HG03135 (cell line): ENCODE measurements at regions not wholly inside any gene's neighbourhood (a gene's known extent, or its start where the extent isn't known, plus 50 kb on each side); places are given as distances from the start of the nearest gene placed in this dataset.
"Not testable (repeated sequence)": the region's sequence is repeated elsewhere in the genome, so short reads cannot be mapped to it uniquely, and the experiment has no call there.

Experiments
- ATAC-seq: cut with Tn5 transposase; IDR thresholded peaks from one replicate; pipeline ENCODE4 v1.9.1; 2021; ENCODE audit warnings: mild to moderate bottlenecking, moderate library complexity; ENCODE audit not compliant: unreplicated experiment

GRCh38 chr4:175033162-175033561, 115.0 kb downstream of the ADAM29 start:
- no peak for ATAC-seq

- no peak for ATAC-seq
These were observed 115.8 kb downstream of the ADAM29 start for GRCh38 chr4:175034007-175034406.

- no peak for ATAC-seq
These were observed 117.0 kb downstream of the ADAM29 start for GRCh38 chr4:175034986-175035705.

DNA sequence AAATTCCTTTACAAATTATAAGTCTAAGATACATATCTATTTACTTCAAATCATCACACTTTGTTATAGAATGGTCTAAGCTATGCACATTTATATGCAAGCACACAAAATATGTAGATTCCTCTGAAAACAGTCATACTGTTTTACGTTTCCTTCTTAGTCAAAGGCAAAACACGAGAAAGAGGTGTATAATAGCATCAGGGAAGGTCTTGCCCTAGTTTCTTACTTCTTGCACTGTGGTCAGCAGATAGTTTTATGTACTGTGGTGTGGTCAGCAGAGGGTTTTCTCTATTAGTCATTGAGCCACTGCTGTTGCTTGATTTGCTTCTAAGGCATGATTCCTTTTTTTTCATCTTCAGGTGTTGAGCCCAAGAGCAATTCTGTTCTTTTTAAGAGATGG, 117.7 kb downstream of the ADAM29 start:
- no peak for ATAC-seq

GRCh38 chr4:175048111-175048784, 130.1 kb downstream of the ADAM29 start:
- ATAC-seq, result no peak

DNA sequence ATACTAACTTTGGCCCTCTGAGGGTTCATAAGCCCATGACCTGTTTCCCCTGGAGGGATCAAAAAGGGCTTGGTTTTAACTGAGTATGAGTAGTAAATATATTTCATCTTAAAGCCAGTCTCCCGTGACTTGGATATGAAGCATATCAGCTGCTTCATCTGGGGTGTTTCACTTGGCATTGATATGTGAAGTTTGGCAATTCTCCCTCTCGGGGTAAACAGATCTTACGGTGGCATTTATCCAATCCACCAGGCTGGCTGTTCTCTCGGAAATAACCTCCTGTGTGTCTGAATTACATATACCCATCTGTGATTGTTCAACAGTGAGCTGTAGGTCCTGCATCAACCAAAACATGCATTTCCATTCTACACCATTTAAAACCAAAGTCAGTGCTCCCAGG, 130.7 kb downstream of the ADAM29 start:
- no peak for ATAC-seq

DNA sequence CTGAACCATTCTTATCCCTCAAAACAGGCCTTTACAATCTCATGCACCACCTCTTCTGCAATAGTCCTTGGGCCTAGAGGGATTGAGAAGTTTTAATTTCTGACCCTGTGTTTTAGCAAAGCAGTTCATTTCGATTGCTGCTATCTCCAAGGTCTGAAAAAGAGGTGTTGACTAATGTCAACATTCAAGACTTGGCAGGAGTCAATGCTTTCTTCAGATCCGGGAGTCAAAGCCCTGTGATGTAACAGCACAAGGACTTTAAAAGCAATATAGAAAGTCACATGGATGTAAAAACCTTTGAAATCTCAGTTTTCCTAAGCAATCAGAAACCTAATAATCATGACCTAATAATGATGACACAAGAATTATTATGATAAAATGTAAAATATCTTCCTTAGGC, 133.8 kb downstream of the ADAM29 start:
- ATAC-seq, result no peak

DNA sequence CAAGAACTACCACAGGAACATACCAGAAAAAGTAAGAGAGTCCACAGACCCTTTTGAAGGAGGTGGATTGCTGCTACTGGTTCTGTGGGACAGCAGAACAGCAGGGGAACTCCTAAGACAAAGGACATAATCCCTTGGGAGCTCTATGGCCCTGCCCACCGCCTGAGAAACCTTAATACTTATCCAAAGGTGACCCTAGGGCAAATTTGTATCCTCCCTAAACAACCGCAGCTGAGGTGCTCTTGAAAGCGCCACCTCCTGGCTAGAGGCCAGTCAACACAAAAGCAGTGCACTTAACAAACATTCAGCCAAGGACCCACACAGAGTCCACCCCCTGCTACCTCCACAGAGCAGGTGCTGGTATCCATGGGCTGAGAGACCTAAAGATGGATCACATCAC, 136.8 kb downstream of the ADAM29 start:
- ATAC-seq, result no peak

DNA sequence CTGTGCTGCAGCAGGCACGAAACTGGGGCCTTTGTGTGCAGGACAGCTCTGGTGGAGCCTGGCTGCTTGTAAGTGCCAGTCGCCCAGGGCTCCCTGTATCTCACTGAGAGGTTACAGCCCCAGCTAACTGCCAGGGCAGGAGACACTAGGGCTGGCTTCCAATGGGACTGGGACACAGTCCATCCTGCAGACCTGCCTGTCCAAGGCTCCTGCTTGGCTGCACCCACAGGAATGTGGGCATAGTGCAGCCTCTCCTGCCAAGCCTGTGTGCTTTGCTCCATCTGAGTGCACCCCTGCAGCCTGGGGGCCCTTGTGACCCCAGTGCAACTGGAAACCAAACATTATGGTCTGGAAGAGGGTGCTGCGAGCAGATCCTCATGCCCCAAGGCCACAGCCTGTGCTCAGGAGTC, 144.0 kb downstream of the ADAM29 start:
- no peak for ATAC-seq

DNA sequence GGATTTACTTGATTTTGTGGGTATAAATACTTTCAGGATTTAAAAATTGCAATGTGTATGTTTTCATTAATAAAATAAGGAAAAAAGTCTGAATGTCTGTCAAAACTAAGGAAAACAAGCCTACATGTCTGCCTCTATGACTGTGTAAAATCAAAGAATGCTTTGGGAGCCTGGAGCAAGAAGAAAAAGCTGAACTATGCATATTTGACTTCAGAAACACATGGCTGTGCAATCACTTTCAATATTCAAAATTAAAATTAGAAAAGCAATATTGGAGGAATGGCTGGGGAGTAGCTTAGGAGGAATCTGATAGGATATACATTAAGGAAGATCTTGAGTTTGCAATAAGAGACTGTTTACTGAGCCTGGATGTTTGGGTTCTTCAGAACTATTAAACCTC, 147.1 kb downstream of the ADAM29 start:
- ATAC-seq, result no peak

DNA sequence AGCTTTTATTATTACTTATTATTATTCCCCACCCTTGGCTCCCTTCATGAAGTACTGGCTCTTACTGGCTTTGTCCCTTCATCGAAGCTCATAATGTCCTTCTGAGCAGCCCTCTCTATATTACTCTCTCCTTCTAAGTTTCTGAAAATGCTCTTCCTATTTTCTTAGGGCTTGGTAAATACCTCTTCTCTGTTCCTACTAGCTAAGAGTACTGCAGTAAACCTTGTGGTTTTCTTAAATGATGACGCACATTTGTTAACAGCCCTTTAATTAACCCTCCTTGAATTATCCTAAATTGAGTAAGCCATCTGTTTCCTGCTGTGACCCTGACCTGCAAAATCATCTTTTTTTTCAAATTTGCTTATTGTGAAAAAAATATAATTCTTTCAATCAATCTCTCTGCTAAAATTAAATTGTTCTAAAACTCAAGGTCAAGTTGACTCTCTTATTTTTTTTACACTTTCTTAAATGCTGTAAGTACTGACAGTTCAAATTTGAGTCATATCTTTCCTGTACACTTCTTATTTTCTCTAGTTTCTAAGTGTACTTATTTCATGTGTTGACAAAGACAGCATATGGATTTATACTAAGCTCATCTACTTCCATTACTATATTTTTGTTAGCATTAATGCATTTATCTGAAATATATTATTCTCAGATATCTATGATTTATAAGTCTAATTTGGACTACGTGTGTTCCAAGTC, 148.9 kb downstream of the ADAM29 start:
- no peak for ATAC-seq

DNA sequence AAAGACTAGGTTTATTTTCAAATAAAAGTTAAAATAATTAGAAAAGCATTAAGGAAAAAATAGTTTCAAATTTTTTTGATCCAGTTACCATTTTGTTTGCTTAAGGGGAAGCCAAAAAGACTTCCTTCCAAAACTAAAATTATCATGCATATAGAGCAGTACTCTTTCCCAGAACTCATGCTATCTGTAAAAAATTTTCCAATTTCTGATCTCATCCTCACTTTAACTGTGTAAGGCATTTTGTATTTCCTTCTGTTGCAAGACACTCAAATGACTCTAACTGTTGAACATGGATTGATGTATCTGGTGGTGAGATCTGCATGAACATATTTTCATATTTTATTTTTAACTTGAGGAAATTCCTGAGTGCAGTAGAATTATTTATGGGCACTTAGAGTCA, 150.1 kb downstream of the ADAM29 start:
- no peak for ATAC-seq

- no peak for ATAC-seq
These were observed 152.3 kb downstream of the ADAM29 start for GRCh38 chr4:175070444-175070843.

GRCh38 chr4:175071123-175071522, 153.0 kb downstream of the ADAM29 start:
- no peak for ATAC-seq

- ATAC-seq, result no peak
These were observed 169.0 kb downstream of the ADAM29 start for GRCh38 chr4:175087145-175087544.

GRCh38 chr4:175090116-175090515, 172.0 kb downstream of the ADAM29 start:
- no peak for ATAC-seq

GRCh38 chr4:175091649-175092048, 173.5 kb downstream of the ADAM29 start:
- ATAC-seq, result no peak

DNA sequence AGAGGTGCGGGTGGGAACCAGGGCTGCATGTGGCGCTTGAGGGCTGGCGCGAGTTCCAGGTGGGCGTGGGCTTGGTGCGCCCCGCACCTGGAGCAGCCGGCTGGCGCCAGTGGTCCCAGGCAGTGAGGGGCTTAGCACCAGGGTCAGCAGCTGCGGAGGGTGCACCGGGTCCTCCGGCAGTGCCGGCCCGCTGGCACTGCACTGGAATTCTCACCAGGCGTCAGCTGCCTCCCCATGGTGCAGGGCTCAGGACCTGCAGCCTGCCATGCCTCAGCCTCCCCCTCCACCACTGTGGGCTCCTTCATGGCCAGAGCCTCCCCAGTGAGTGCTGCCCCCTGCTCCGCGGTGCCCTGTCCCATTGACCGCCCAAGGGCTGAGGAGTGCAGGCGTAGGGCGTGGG, 174.0 kb downstream of the ADAM29 start:
- no peak for ATAC-seq

DNA sequence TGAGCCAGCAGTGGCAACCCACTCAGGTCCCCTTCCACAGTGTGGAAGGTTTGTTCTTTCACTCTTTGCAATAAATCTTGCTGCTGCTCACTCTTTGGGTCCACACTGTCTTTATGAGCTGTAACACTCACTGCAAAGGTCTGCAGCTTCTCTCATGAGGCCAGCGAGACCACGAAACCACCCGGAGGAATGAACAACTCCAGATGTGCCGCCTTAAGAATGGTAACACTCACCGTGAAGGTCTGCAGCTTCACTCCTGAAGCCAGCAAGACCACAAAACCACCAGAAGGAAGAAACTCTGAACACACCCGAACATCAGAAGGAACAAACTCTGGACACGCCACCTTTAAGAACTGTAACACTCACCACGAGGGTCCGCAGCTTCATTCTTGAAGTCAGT, 174.9 kb downstream of the ADAM29 start:
- not testable (repeated sequence) for ATAC-seq

GRCh38 chr4:175103403-175103802, 185.2 kb downstream of the ADAM29 start:
- ATAC-seq, result no peak

- no peak for ATAC-seq
These were observed 188.1 kb downstream of the ADAM29 start for GRCh38 chr4:175106301-175106700.

GRCh38 chr4:175109933-175110332, 191.8 kb downstream of the ADAM29 start:
- ATAC-seq, result no peak
